GM19328 (cell line): ENCODE measurements at regions not wholly inside any gene's neighbourhood (a gene's known extent, or its start where the extent isn't known, plus 50 kb on each side); places are given as distances from the start of the nearest gene placed in this dataset.

Experiments used
- ATAC-seq: cut with Tn5 transposase; IDR thresholded peaks from one replicate; pipeline ENCODE4 v1.9.1; 2021; ENCODE audit warnings: mild to moderate bottlenecking, moderate library complexity; ENCODE audit not compliant: unreplicated experiment

DNA sequence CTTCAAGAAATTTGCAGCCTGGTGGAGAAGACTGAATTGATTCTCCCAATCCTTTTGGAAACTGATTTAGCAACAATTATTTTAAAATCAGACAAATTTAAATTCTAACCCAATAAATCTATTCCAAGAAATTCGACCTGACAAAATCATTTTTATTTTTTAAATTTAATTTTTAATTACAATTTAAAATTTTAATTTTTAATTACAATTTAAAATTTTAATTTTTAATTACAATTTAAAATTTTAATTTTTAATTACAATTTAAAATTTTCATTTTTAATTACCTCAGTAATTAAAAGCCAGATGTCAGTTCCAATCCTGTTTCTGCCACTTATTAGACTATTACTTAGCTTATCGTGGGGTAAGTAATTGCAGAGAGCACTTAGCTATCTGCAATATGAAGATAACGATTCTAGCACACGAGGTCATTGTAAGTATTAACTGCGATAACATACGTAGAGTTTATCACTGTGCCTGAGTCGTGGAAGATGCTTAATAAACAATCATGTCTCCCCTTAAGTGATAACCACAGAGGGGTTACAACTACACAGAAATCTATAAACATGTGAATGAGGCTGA lies 346.4 kb upstream of the SLC24A2 start:
- no peak for ATAC-seq

DNA sequence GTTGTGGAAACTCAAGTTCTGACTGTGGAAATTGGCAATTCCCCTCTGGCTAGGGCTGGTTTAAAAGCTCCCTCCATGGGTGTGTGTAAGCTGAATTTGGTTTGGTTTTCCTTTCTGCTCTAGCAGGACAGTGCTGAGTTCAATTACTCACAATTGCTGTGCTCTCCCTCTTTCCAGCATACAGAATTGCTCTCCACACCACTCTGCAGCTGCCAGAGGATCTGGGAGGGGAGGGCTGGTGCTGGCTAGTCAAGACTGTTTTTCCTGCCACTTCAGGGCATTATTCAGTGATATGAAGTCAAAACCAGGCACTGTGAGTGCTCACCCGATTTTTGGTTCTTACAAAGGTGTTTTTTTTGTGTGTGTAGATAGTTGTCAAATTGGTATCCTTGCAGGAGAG lies 336.9 kb upstream of the SLC24A2 start:
- no peak for ATAC-seq

DNA sequence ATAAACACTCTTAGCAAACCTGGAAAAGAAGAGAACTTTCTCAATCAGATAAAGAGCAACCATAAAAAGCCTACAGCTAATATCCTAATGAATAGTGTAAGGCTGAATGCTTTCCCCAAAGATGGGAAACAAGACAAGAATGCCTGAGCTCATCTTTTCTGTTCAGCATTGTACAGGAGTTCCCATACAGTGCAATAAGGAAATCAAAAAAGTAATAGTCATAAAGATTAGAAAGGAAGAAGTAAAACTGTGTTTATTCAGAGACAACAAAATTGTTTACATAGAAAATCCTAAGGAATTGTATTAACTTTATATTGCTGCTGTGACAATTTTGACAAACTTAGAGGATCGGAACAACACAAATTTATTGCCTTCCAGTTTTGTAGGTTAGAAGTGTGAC lies 330.7 kb upstream of the SLC24A2 start:
- ATAC-seq = no peak

DNA sequence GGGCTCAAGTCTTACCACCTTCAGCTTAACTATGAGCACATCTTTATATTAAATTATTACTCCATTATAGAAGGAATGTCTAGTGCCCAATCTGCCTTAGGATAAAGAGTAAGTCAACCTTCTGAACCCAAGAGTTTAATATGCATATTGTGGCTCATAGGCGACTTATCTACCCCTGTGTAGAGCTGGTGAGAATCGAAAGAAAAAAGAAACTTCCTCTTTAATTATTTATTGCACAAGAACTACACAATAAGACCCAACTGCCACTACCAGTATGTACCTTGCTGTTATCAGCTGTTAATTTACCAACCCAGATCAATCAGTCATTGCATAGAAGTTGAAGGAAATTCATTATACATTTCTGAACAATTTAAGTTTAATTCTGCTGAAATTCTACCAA lies 329.1 kb upstream of the SLC24A2 start:
- ATAC-seq = no peak

DNA sequence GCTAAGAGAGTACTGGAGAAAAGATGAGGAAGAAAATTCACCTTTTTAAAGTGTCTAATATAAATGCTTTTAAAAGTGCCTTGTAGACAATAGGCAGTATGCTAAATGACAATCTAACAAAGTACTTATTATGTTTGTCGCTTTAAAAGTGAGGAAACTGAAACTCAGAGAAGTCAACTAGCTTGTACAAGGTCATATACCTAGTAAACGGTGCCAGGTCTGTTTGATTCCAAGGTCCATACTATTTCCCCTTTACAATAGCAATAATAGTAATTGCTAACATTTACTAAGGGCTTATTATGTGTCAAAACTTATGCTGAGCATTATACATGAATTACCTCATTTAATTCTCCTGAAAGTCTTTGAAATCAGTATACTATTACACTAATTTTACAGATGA lies 328.6 kb upstream of the SLC24A2 start:
- no peak for ATAC-seq

GRCh38 chr9:20114974-20115373 lies 326.1 kb upstream of the SLC24A2 start:
- no peak for ATAC-seq

- ATAC-seq = no peak
Measured at GRCh38 chr9:20112205-20112783, 323.5 kb upstream of the SLC24A2 start.

- ATAC-seq = no peak
Measured at GRCh38 chr9:20111173-20111843, 322.5 kb upstream of the SLC24A2 start.

GRCh38 chr9:20095430-20096092 lies 306.7 kb upstream of the SLC24A2 start:
- no peak for ATAC-seq

GRCh38 chr9:20092561-20092960 lies 303.7 kb upstream of the SLC24A2 start:
- ATAC-seq = no peak

DNA sequence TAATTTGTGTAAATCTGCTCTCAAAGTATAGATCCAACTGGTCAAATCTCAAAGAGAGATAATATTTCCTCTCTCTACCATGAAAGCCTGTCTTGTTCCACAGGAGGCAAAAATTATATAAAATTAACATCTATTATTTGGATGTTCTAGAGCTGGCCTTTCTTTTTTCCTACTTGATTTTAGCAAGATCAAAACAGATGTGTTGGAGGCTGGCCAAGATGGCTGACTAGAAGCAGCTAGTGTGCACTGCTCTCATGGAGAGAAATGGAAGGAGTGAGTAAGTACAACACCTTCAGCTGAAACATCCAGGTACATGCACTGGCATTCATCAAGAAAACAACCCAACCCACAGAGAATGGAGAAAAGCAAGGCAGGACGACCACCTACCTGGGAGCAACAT lies 298.6 kb upstream of the SLC24A2 start:
- no peak for ATAC-seq

GRCh38 chr9:20085842-20086241 lies 297.0 kb upstream of the SLC24A2 start:
- ATAC-seq = no peak

DNA sequence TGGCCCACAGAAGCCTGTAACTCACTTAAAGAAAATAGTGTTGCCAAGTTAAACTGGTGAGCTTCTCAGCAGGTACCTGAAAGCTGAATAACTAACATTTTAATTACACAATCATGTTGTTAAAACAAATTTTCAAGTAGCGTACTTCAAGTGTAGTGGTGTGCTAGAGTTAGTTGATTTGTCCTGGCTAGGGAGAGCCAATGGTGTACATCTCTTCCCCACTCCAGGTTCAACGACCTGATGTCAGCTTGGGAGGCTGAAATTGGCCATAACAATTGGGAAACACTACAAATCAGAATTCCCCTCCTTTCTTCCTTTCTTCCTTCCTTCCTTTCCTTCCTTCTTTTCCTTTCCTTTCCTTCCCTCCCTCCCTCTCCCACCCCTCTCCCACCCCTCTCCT lies 295.3 kb upstream of the SLC24A2 start:
- no peak for ATAC-seq

GRCh38 chr9:20083390-20083789 lies 294.6 kb upstream of the SLC24A2 start:
- ATAC-seq = no peak

GRCh38 chr9:20082831-20083230 lies 294.0 kb upstream of the SLC24A2 start:
- no peak for ATAC-seq

- ATAC-seq = no peak
Measured at GRCh38 chr9:20082406-20082805, 293.6 kb upstream of the SLC24A2 start.

GRCh38 chr9:20078246-20078645 lies 289.4 kb upstream of the SLC24A2 start:
- no peak for ATAC-seq

- ATAC-seq = no peak
Measured at GRCh38 chr9:20074291-20074690, 285.5 kb upstream of the SLC24A2 start.

GRCh38 chr9:20070336-20070735 lies 281.5 kb upstream of the SLC24A2 start:
- no peak for ATAC-seq

DNA sequence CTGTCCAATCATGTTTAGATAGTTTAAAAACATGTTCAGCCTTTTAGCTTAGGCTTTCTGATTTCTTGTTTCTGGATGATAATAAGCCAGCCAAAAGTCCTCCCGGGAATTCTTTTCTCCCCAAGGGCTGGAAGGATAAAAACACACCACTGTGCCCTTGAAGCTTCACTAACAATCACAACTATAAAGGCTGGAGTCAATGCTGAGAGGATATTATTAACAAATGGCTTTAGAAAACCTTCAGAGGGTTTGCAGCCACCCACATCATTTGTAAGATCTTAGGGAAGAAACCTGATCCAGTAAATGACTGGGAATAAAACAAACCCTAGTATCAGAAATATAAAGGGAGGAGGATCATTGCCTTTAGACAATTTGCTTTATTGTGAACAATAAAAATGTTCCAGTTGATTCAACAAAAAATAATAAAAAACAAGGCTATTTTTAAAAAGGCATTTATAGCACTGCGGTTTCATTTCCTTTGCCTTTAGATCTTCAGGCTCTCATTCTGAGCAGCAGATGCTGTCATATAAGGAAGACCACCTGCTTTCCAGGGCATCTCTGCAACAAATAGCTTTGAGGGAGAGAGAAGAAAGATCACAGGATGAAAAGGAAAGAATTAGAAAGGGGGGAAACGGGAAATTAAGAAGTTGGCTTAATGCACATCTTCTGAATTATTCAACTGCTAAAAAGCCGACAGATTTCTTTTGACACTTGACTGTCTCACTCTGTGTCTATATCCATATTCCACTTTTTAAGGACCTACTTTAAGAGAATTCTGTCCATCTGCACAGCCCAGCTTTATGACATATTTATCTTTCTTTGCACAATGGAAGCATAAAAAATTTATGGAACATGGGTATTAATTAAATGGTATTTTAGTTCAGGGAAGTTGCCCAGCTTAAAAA lies 277.2 kb upstream of the SLC24A2 start:
- ATAC-seq = no peak

DNA sequence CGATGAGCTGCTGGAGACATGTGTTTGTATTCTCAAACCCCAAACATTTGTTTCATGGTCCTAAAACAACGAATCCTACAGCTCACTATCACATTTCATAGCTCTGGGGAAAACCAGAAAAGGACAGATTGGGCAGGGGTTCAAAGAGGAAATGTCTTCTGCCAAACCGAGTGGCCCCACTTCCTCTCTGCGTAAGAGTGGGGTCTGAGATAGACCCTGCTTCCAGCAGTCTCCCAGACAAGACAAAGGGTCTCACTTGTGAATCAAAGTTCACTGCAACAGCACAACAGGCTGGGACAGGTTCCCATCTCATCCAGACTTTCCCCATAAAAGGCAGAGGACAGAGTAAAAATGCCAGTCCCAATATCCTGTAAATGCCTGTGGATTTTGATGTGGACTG lies 276.2 kb upstream of the SLC24A2 start:
- no peak for ATAC-seq
